ENCODE measurements at regions not wholly inside any gene's neighbourhood (a gene's known extent, or its start where the extent isn't known, plus 50 kb on each side); places are given as distances from the start of the nearest gene placed in this dataset.
"Not testable (repeated sequence)": the region's sequence is repeated elsewhere in the genome, so short reads cannot be mapped to it uniquely, and the experiment has no call there.

GRCh38 chr18:65671621-65672415 lies 79.0 kb upstream of the CDH7 start:
- no peaks in the 10 kb centered on the region for H3K36me3 ChIP-seq
- no peak overlapping the region for H3K4me3 ChIP-seq
- TF ChIP-seq, protein P1, sequence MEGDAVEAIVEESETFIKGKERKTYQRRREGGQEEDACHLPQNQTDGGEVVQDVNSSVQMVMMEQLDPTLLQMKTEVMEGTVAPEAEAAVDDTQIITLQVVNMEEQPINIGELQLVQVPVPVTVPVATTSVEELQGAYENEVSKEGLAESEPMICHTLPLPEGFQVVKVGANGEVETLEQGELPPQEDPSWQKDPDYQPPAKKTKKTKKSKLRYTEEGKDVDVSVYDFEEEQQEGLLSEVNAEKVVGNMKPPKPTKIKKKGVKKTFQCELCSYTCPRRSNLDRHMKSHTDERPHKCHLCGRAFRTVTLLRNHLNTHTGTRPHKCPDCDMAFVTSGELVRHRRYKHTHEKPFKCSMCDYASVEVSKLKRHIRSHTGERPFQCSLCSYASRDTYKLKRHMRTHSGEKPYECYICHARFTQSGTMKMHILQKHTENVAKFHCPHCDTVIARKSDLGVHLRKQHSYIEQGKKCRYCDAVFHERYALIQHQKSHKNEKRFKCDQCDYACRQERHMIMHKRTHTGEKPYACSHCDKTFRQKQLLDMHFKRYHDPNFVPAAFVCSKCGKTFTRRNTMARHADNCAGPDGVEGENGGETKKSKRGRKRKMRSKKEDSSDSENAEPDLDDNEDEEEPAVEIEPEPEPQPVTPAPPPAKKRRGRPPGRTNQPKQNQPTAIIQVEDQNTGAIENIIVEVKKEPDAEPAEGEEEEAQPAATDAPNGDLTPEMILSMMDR (IDR thresholded peaks at IDR 0.05; ENCODE audit: borderline replicate concordance), result no peak
- H3K27ac ChIP-seq (replicated peaks), result no peak overlapping the region
- DNase-seq, result no peak
- intact Hi-C loops (cut with micrococcal nuclease), result no loop called here
- no peaks in the 10 kb centered on the region for H3K9me3 ChIP-seq (replicated peaks)
- no peaks in the 10 kb centered on the region for H3K4me1 ChIP-seq
- no peaks in the 10 kb centered on the region for H3K27me3 ChIP-seq (ENCODE audit: low read depth)

DNA sequence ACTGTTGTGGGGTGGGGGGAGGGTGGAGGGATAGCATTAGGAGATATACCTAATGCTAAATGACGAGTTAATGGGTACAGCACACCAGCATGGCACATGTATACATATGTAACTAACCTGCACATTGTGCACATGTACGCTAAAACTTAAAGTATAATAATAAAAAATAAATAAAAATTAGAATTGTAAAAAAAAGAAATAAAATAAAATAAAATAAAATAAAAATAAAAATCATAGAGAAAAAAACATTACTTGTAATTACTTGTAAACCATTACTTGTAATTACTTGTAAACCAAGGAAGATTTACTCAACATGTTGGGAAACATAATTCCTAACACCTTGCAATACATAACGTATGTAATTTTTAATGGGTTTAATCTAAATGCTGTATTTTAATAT lies 80.7 kb upstream of the CDH7 start:
- H3K27me3 ChIP-seq (ENCODE audit: low read depth); intact Hi-C loops (cut with micrococcal nuclease); H3K36me3 ChIP-seq; DNase-seq; H3K9me3 ChIP-seq (replicated peaks); H3K4me1 ChIP-seq; H3K27ac ChIP-seq (replicated peaks); H3K4me3 ChIP-seq: not testable (repeated sequence)

GRCh38 chr18:65661391-65661790 lies 89.4 kb upstream of the CDH7 start:
- H3K27ac ChIP-seq (replicated peaks), result no peak overlapping the region
- TF ChIP-seq, protein P1 (IDR thresholded peaks at IDR 0.05; ENCODE audit: borderline replicate concordance), result no peak
- H3K36me3 ChIP-seq, result no peaks in the 10 kb centered on the region
- H3K4me3 ChIP-seq, result no peak overlapping the region
- H3K9me3 ChIP-seq (replicated peaks), result no peaks in the 10 kb centered on the region
- no peaks in the 10 kb centered on the region for H3K4me1 ChIP-seq
- intact Hi-C loops (cut with micrococcal nuclease), result no loop called here
- no peak for DNase-seq
- H3K27me3 ChIP-seq (ENCODE audit: low read depth), result no peaks in the 10 kb centered on the region

DNA sequence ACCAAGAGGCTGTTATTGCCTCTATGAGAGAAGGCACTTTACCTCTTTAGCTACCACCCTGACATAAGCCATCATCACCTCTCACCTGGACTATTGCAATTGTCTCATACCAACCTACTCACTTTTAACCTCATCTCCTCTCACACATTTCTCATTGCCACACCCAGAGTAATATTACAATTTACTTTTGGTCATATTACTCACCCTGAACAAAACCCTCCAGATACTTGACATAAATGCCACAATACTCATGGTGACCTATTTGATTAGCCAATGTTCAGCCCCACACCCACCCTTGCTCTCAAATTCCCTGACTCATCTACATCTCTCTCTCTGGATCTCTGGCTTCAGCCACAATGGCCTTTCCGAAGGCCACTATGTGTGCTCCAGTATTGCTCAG lies 90.9 kb upstream of the CDH7 start:
- Histone ChIP-seq H3K27ac (replicated peaks) (no peak overlapping the region), H3K27me3 (ENCODE audit: low read depth) (no peaks in the 10 kb centered on the region), H3K36me3 (no peaks in the 10 kb centered on the region), H3K9me3 (replicated peaks) (no peaks in the 10 kb centered on the region), H3K4me3 (no peak overlapping the region), H3K4me1 (no peaks in the 10 kb centered on the region)
- TF ChIP-seq, protein P1 (IDR thresholded peaks at IDR 0.05; ENCODE audit: borderline replicate concordance), result no peak
- DNase-seq, result no peak
- intact Hi-C loops (cut with micrococcal nuclease), result no loop called here

DNA sequence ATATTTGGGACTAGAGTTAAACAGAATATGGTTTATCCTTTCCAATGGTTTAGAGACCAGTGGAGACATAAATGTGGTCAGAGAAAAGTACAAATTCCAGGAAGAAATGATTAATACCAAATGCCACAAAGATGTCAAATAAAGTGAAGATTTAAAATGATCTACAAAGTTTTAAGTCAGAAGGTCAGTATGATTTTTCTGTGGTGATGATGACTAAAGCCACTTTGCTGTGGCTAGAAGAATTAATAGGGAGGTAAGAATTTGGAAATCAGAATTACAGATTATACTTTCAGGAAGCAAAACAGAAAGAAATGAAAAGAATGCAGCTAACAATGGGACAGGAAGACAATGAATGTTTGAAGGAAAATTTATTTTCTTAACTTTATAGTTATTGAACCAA lies 91.5 kb upstream of the CDH7 start:
- intact Hi-C loops (cut with micrococcal nuclease), result no loop called here
- H3K9me3 ChIP-seq (replicated peaks), result no peaks in the 10 kb centered on the region
- no peaks in the 10 kb centered on the region for H3K36me3 ChIP-seq
- no peaks in the 10 kb centered on the region for H3K4me1 ChIP-seq
- no peak for DNase-seq
- H3K27ac ChIP-seq (replicated peaks), result no peak overlapping the region
- no peaks in the 10 kb centered on the region for H3K27me3 ChIP-seq (ENCODE audit: low read depth)
- no peak overlapping the region for H3K4me3 ChIP-seq
- TF ChIP-seq, protein P1 (IDR thresholded peaks at IDR 0.05; ENCODE audit: borderline replicate concordance), result no peak

- intact Hi-C loops (cut with micrococcal nuclease), result no loop called here
- DNase-seq, result no peak
Observed at GRCh38 chr18:65651192-65651591, 99.6 kb upstream of the CDH7 start.

More at GRCh38 chr18:65651192-65651591, 99.6 kb upstream of the CDH7 start:
- Histone ChIP-seq H3K4me3 (no peak overlapping the region), H3K36me3 (no peaks in the 10 kb centered on the region), H3K9me3 (replicated peaks) (peaks cover 27% of the 10 kb centered on the region), H3K27ac (replicated peaks) (no peak overlapping the region), H3K27me3 (ENCODE audit: low read depth) (no peaks in the 10 kb centered on the region), H3K4me1 (no peaks in the 10 kb centered on the region)
- TF ChIP-seq, protein P1 (IDR thresholded peaks at IDR 0.05; ENCODE audit: borderline replicate concordance), result no peak
